Epithelial cell of esophagus (primary cell): ENCODE measurements at regions not wholly inside any gene's neighbourhood (a gene's known extent, or its start where the extent isn't known, plus 50 kb on each side); places are given as distances from the start of the nearest gene placed in this dataset.

Experiments
- DNase-seq: peaks from one replicate; pipeline ENCODE4 v3.0.0; 2010; ENCODE audit warnings: low read depth
- H3K4me3 ChIP-seq: 2 replicates; pipeline ENCODE4 v1.5.1; 2011; ENCODE audit warnings: mild to moderate bottlenecking, low read length, control low read depth
- TF ChIP-seq, protein P1 (sequence below): IDR thresholded peaks from 2 replicates; pipeline ENCODE4 v1.5.1; 2011; ENCODE audit warnings: low read depth, mild to moderate bottlenecking, low read length, control low read depth, inconsistent platforms; ENCODE audit not compliant: insufficient read depth; ENCODE audit errors: missing control alignments

DNA sequence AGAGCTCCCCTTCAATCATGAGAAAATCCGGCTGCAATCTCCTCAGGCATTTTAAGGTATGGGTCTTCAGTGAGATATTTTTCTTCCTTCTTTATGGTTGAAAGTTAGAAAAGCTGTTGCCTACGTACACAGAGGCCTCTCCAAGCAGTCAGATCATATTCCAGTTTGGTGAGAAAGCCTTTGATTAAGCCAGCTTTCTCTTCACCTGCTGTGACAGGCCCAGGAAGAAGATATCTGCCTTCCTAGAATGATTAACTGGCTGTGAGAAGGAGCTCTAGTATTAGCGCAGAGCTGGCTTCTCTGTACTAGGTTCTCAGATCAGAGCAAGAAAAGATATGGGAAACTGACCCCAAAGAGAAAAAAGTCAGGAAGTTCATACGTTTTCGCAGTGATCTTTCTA is 585.0 kb upstream of the CHAC2 start:
- DNase-seq = peak; percentile 71
- TF ChIP-seq, protein P1, sequence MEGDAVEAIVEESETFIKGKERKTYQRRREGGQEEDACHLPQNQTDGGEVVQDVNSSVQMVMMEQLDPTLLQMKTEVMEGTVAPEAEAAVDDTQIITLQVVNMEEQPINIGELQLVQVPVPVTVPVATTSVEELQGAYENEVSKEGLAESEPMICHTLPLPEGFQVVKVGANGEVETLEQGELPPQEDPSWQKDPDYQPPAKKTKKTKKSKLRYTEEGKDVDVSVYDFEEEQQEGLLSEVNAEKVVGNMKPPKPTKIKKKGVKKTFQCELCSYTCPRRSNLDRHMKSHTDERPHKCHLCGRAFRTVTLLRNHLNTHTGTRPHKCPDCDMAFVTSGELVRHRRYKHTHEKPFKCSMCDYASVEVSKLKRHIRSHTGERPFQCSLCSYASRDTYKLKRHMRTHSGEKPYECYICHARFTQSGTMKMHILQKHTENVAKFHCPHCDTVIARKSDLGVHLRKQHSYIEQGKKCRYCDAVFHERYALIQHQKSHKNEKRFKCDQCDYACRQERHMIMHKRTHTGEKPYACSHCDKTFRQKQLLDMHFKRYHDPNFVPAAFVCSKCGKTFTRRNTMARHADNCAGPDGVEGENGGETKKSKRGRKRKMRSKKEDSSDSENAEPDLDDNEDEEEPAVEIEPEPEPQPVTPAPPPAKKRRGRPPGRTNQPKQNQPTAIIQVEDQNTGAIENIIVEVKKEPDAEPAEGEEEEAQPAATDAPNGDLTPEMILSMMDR = no peak
- H3K4me3 ChIP-seq = no peak overlapping the region

DNA sequence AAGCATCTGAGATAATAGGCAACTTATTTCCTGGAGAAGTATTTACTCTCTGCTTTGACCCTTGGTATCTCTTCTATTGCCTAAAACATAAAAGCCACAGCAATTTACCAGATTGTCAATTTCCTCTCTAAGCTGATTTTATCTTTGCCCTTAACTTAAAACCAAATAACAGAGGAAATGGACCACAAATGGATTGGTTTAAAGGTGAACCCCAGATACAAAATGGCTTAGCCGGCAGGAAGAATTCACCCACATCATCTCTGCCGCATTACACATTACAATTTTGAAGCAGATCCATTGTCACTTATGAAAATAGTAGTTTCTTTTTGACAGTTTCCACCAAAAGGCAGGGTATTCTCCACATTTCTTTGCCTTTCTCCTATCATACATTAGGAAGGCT is 585.8 kb upstream of the CHAC2 start:
- TF ChIP-seq, protein P1 = no peak
- DNase-seq = no peak

GRCh38 chr2:53177327-53177726 is 590.3 kb upstream of the CHAC2 start:
- no peak for DNase-seq
- H3K4me3 ChIP-seq = no peak overlapping the region
- TF ChIP-seq, protein P1 = no peak

More for the DNA sequence above, 585.8 kb upstream of the CHAC2 start:
- no peak overlapping the region for H3K4me3 ChIP-seq

- TF ChIP-seq, protein P1 = no peak
- DNase-seq = no peak
- no peak overlapping the region for H3K4me3 ChIP-seq
These were observed 593.1 kb upstream of the CHAC2 start for GRCh38 chr2:53174539-53174938.

GRCh38 chr2:53173698-53174455 is 593.7 kb upstream of the CHAC2 start:
- no peak for DNase-seq
- TF ChIP-seq, protein P1 = no peak

GRCh38 chr2:53173091-53173490 is 594.5 kb upstream of the CHAC2 start:
- DNase-seq = no peak
- H3K4me3 ChIP-seq = no peak overlapping the region
- TF ChIP-seq, protein P1 = no peak

More at GRCh38 chr2:53173698-53174455, 593.7 kb upstream of the CHAC2 start:
- H3K4me3 ChIP-seq = no peak overlapping the region

GRCh38 chr2:53170466-53170865 is 597.1 kb upstream of the CHAC2 start:
- H3K4me3 ChIP-seq = no peak overlapping the region
- DNase-seq = no peak
- TF ChIP-seq, protein P1 = no peak
